NCI-H82 treated with DMSO at 0.1 percent for 48 hours (cell line): ENCODE measurements at regions not wholly inside any gene's neighbourhood (a gene's known extent, or its start where the extent isn't known, plus 50 kb on each side); places are given as distances from the start of the nearest gene placed in this dataset.
"Not testable (repeated sequence)": the region's sequence is repeated elsewhere in the genome, so short reads cannot be mapped to it uniquely, and the experiment has no call there.

Source experiments
- DNase-seq: peaks from one replicate; lab custom pipeline; 2025; ENCODE audit not compliant: unreplicated experiment; lab: John Stamatoyannopoulos, UW

GRCh38 chrX:74085642-74086236 lies 218.2 kb upstream of the ZCCHC13 start:
- no peak for DNase-seq

- DNase-seq = no peak
These were observed 223.8 kb upstream of the ZCCHC13 start for GRCh38 chrX:74080165-74080564.

GRCh38 chrX:74065831-74066390 lies 213.4 kb upstream of the XIST start:
- no peak for DNase-seq

- no peak for DNase-seq
These were observed 211.1 kb upstream of the XIST start for GRCh38 chrX:74063426-74064155.

GRCh38 chrX:74061879-74062278 lies 209.4 kb upstream of the XIST start:
- no peak for DNase-seq

GRCh38 chrX:74049126-74049525 lies 196.6 kb upstream of the XIST start:
- DNase-seq = no peak

- not testable (repeated sequence) for DNase-seq
These were observed 181.6 kb upstream of the XIST start for GRCh38 chrX:74034066-74034465.

GRCh38 chrX:74031527-74031926 lies 179.0 kb upstream of the XIST start:
- not testable (repeated sequence) for DNase-seq

GRCh38 chrX:74030766-74031165 lies 178.3 kb upstream of the XIST start:
- DNase-seq = not testable (repeated sequence)

- not testable (repeated sequence) for DNase-seq
These were observed 172.6 kb upstream of the XIST start for GRCh38 chrX:74025145-74025544.

GRCh38 chrX:74023203-74023602 lies 170.7 kb upstream of the XIST start:
- DNase-seq = no peak

GRCh38 chrX:74018253-74018652 lies 165.7 kb upstream of the XIST start:
- no peak for DNase-seq

GRCh38 chrX:74015379-74016019 lies 163.0 kb upstream of the XIST start:
- peak; percentile 20 for DNase-seq

- no peak for DNase-seq
These were observed 156.5 kb upstream of the XIST start for GRCh38 chrX:74009041-74009440.

GRCh38 chrX:73992019-73992418 lies 139.5 kb upstream of the XIST start:
- no peak for DNase-seq

GRCh38 chrX:73987166-73987565 lies 134.7 kb upstream of the XIST start:
- DNase-seq = no peak

- DNase-seq = no peak
These were observed 127.1 kb upstream of the XIST start for GRCh38 chrX:73979551-73980131.

GRCh38 chrX:73977542-73978169 lies 125.1 kb upstream of the XIST start:
- no peak for DNase-seq

GRCh38 chrX:73967461-73967860 lies 114.9 kb upstream of the XIST start:
- DNase-seq = not testable (repeated sequence)

GRCh38 chrX:73965833-73966232 lies 113.3 kb upstream of the XIST start:
- DNase-seq = no peak

GRCh38 chrX:73964579-73964978 lies 112.1 kb upstream of the XIST start:
- DNase-seq = no peak
